Muscle layer of colon (tissue), 2 donors: ENCODE measurements at regions not wholly inside any gene's neighbourhood (a gene's known extent, or its start where the extent isn't known, plus 50 kb on each side); places are given as distances from the start of the nearest gene placed in this dataset.

ENCODE experiments used
- H3K27ac ChIP-seq: one replicate; pipeline ENCODE4 v1.7.0; 2013; ENCODE audit warnings: low read depth, mild to moderate bottlenecking, low read length, moderate library complexity
- H3K27me3 ChIP-seq, 2 donors: one replicate each; pipeline ENCODE4 v1.7.0; 2013; ENCODE audit warnings: low read length in 2 of 2, mild to moderate bottlenecking in 2 of 2; ENCODE audit not compliant: insufficient read depth in 2 of 2, control insufficient read depth in 1 of 2
- H3K36me3 ChIP-seq: one replicate; pipeline ENCODE4 v1.7.0; 2013; ENCODE audit warnings: mild to moderate bottlenecking, low read length; ENCODE audit not compliant: insufficient read depth
- H3K4me1 ChIP-seq: one replicate; pipeline ENCODE4 v1.7.0; 2013; ENCODE audit warnings: mild to moderate bottlenecking, low read length; ENCODE audit not compliant: insufficient read depth
- H3K4me3 ChIP-seq, 2 donors: one replicate each; pipeline ENCODE4 v1.7.0; 2013; ENCODE audit warnings: low read length in 2 of 2, low read depth in 1 of 2, mild to moderate bottlenecking in 1 of 2, moderate library complexity in 1 of 2
- H3K9ac ChIP-seq: one replicate; pipeline ENCODE4 v1.7.0; 2013; ENCODE audit warnings: low read length
- H3K9me3 ChIP-seq: one replicate; pipeline ENCODE4 v1.7.0; 2013; ENCODE audit warnings: mild to moderate bottlenecking, low read length
- donor health status: abdominal sarcoma.
- donor health status: Adenocarcinoma of cecum.

DNA sequence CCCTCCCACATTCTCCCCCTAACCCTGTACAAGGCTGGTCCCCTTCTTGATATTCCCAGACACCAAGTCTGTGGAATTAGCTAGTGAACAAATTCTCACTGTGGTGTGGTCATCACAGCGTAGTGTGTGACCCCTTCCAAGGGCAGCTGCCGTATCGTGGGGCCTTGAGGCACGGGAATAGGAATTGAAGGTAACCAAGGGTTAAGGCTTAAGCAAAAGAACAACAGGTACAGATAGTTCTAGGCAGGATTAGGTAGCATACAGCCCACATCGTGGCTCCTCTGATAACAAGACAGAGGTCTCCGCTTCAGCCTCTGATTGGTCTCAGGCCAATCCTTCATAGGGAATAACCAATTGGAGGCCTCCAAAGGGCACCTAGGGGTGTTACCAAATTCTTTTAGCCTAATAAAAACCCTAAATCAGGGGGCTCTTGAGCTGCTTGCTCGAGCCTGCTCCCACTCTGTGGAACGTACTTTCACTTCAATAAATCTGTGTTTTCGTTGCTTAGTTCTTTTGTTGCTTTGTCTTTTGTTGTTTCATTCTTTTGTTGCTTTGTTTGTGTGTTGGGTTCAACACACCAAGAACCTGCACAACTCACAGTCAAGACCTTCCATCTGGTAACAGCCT, 64.7 kb downstream of the GPR6 start:
- H3K9ac ChIP-seq: no peak overlapping the region

DNA sequence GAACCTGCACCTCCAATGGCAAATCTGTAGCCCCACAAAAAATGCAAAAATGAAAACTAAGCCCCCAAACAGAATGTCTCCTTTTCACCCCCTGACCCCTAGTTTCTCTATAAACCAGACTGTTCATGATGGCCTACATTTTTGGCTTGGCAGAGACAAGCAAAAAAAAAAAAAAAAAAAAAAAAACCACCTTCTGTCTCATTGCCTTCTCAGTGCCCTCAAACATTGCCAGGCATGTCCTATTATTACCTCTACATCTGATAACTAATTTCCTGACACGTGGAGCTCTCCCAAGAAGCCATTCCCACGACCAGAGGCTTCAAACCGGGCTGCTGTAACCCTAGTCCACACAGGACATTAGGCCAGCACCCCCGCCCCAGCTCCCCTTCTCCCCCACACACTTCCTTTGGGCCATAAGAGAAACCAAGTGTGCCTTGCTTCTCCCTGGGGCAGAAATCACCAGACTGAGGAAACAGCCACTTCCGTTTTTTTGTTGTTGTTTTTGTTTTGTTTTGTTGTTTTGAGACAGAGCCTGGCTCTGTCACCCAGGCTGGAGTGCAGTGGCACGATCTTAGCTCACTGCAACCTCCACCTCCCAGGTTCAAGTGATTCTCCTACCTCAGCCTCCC, 65.4 kb downstream of the GPR6 start:
- no peak overlapping the region for H3K4me3 ChIP-seq
- no peaks in the 10 kb centered on the region for H3K27me3 ChIP-seq
- H3K9me3 ChIP-seq: no peaks in the 10 kb centered on the region
- H3K27ac ChIP-seq: no peak overlapping the region
- no peak overlapping the region for H3K9ac ChIP-seq
- H3K36me3 ChIP-seq: no peaks in the 10 kb centered on the region
- H3K4me1 ChIP-seq: no peaks in the 10 kb centered on the region

More for the DNA sequence above, 64.7 kb downstream of the GPR6 start:
- Histone ChIP-seq H3K27ac (no peak overlapping the region), H3K9me3 (no peaks in the 10 kb centered on the region), H3K4me3 (no peak overlapping the region), H3K4me1 (no peaks in the 10 kb centered on the region), H3K36me3 (no peaks in the 10 kb centered on the region), H3K27me3 (no peaks in the 10 kb centered on the region)

DNA sequence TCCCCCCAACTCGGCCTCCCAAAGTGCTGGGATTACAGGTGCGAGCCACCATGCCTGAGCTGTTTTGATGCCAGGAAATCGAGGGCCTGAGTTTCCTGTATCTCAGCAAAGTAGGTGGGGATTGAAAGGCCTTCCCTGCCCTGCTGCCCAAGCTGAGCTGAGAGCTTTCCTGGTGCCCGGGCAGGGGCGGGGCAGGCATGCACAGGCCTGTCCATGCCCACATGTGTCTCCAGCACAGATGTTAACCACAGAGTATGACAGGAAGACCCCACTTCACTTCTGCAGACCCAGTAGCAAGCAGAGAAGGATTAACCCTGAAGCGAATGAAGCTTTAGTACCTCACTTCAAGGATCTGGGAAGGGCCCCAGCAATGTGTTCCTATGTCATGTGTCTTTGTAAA, 66.0 kb downstream of the GPR6 start:
- Histone ChIP-seq H3K27ac (no peak overlapping the region), H3K9ac (no peak overlapping the region), H3K9me3 (no peaks in the 10 kb centered on the region), H3K4me1 (no peaks in the 10 kb centered on the region), H3K4me3 (no peak overlapping the region), H3K36me3 (no peaks in the 10 kb centered on the region), H3K27me3 (no peaks in the 10 kb centered on the region)

DNA sequence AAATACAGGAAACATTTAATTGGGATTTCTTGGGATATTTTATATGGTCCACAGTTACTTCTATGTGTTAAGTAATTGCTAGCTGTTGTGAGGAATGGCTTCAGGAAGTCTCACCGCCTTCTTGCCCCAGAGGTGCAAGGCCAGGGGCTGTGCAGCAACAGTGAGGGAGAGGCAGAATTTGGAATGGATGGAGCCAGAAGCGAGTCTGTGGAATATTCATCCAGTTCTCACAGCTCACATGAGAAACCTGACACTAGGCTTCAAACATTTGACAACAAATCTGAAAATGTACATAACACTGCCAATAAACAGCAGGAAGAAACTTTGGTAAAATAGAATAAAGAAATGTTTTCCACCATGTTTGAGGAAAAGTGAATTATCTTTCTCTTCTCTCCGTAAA, 66.5 kb downstream of the GPR6 start:
- Histone ChIP-seq H3K36me3 (no peaks in the 10 kb centered on the region), H3K27ac (no peak overlapping the region), H3K4me1 (no peaks in the 10 kb centered on the region), H3K9me3 (no peaks in the 10 kb centered on the region), H3K4me3 (no peak overlapping the region), H3K9ac (no peak overlapping the region), H3K27me3 (no peaks in the 10 kb centered on the region)

DNA sequence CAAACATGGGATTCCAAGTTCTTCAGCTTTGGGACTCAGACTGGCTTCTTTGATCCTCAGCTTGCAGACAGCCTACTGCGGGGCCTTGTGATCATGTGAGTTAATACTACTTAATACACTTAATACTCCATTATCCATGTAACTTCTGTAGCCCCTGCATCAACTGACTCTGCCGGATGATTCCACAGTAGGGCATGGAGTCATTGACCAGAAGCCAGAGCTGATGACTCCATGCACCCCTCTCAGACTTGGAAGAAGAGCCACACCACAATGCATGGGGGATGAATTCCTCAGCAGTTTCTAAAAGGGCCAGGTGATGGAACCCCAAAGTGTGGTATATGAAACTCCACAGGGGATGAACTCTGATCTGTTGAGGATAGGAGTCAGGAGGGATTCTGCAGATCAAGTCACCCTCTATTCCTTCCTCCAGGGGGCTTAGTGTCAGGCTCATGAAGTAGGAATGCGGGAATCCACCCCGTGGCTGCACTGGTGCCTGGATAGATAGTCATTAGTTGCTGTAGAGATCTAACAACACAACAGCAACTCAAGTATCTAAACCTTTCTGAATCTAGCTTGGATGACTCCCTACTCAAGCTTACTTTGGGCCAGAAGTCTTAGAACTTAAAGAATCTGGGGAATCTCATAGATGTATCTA, 70.2 kb downstream of the GPR6 start:
- H3K4me1 ChIP-seq: no peaks in the 10 kb centered on the region

DNA sequence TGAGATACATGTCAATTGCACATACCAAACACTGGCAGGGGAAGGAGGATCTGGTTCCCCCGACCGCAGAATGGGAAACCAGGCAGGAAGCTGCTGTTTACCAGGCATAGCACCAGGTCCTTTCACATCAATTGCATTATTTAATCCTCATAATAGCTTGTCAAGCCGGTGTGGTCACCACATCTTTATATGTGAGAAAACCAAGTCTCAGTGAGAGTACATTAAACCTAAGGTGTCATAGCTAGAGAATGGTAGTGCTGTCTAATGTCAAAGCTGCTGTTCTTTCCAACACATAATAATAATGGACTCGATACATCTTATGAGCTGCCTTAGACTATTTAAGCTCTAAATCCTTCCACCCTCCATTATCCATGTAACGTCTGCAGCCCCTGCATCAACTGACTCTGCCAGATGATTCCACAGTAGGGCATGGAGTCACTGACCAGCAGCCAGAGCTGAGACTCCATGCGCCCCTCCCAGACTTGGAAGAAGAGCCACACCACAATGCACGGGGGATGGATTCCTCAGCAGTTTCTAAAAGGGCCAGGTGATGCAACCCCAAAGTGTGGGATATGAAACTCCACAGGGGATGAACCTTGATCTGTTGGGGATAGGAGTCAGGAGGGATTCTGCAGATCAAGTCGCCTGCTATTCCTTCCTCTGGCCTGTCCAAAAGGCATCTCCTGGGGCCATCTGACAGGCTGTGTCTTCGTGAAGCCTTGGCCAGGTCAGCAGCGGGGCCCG, 71.8 kb downstream of the GPR6 start:
- H3K4me1 ChIP-seq: no peaks in the 10 kb centered on the region
- no peak overlapping the region for H3K4me3 ChIP-seq
- H3K9ac ChIP-seq: no peak overlapping the region
- no peaks in the 10 kb centered on the region for H3K36me3 ChIP-seq
- H3K27me3 ChIP-seq: no peaks in the 10 kb centered on the region
- H3K27ac ChIP-seq: no peak overlapping the region
- H3K9me3 ChIP-seq: no peaks in the 10 kb centered on the region

More for the DNA sequence above, 70.2 kb downstream of the GPR6 start:
- no peak overlapping the region for H3K4me3 ChIP-seq
- H3K27ac ChIP-seq: no peak overlapping the region
- no peaks in the 10 kb centered on the region for H3K36me3 ChIP-seq
- no peaks in the 10 kb centered on the region for H3K27me3 ChIP-seq
- no peaks in the 10 kb centered on the region for H3K9me3 ChIP-seq
- H3K9ac ChIP-seq: no peak overlapping the region
